Liver (tissue), 3 donors: ENCODE measurements at regions not wholly inside any gene's neighbourhood (a gene's known extent, or its start where the extent isn't known, plus 50 kb on each side); places are given as distances from the start of the nearest gene placed in this dataset.

Experiments used
- EGR1 ChIP-seq, 2 donors: IDR thresholded peaks; 2 replicates each; pipeline ENCODE4 v1.6.1; 2016 to 2018; ENCODE audit warnings: antibody characterized with exemption in 2 of 2, low read depth in 2 of 2
- JUND ChIP-seq, 2 donors: IDR thresholded peaks; 2 replicates each; pipeline ENCODE4 v1.6.1; 2016; ENCODE audit warnings: antibody characterized with exemption in 2 of 2
- RXRA ChIP-seq, 2 donors: IDR thresholded peaks; 2 replicates each; pipeline ENCODE4 v1.6.1; 2017 to 2018; ENCODE audit warnings: antibody characterized with exemption in 2 of 2, mild to moderate bottlenecking in 1 of 2
- TAF1 ChIP-seq: conservative IDR thresholded peaks from 2 replicates; pipeline ENCODE4 v1.6.1; 2016; ENCODE audit warnings: antibody characterized with exemption, mild to moderate bottlenecking
- TF ChIP-seq, protein P1 (sequence below): fragments of 150-350 bp; IDR thresholded peaks from 2 replicates; pipeline ENCODE4 v1.5.1; 2017; ENCODE audit warnings: improper control_type of control experiment, low read depth, low read length; ENCODE audit not compliant: missing input control
- donor health status: healthy.
- donor health status: healthy.

DNA sequence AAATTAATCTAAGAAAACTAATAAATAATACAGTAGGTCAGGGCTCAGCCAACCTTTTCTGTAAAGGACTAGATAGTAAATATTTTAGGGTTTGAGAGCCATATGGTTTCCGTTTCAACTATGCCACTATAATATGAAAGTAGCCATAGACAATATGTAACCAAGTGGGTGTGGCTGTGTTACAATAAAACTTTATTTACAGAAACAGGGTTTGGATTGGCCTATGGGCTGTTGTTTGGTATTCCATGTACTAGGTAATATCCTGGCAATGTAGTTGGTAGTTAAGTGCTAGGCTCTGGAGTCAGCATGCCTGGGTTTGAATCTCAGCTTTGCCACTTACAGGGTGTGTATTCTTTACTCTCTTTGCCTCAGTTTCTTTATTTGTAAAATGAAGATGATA, 156.5 kb upstream of the RPH3A start:
- TF ChIP-seq, protein P1, sequence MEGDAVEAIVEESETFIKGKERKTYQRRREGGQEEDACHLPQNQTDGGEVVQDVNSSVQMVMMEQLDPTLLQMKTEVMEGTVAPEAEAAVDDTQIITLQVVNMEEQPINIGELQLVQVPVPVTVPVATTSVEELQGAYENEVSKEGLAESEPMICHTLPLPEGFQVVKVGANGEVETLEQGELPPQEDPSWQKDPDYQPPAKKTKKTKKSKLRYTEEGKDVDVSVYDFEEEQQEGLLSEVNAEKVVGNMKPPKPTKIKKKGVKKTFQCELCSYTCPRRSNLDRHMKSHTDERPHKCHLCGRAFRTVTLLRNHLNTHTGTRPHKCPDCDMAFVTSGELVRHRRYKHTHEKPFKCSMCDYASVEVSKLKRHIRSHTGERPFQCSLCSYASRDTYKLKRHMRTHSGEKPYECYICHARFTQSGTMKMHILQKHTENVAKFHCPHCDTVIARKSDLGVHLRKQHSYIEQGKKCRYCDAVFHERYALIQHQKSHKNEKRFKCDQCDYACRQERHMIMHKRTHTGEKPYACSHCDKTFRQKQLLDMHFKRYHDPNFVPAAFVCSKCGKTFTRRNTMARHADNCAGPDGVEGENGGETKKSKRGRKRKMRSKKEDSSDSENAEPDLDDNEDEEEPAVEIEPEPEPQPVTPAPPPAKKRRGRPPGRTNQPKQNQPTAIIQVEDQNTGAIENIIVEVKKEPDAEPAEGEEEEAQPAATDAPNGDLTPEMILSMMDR: no peak
- no peak for TF ChIP-seq RXRA (IDR thresholded peaks at IDR 0.05)
- TF ChIP-seq JUND (IDR thresholded peaks at IDR 0.05): no peak
- no peak for TF ChIP-seq TAF1
- no peak for TF ChIP-seq EGR1 (IDR thresholded peaks at IDR 0.05; ENCODE audit: low read depth in 2 of 2)
